Nephron progenitor cell (in vitro differentiated cells): ENCODE measurements at regions not wholly inside any gene's neighbourhood (a gene's known extent, or its start where the extent isn't known, plus 50 kb on each side); places are given as distances from the start of the nearest gene placed in this dataset.
"Not testable (repeated sequence)": the region's sequence is repeated elsewhere in the genome, so short reads cannot be mapped to it uniquely, and the experiment has no call there.

Source experiments
- DNase-seq: peaks from one replicate; pipeline ENCODE4 v3.0.0; 2021
- H3K27ac Mint-ChIP-seq: 2 replicates; pipeline ENCODE4 v1.8.0; 2021; ENCODE audit warnings: mild to moderate bottlenecking, moderate library complexity, mixed read lengths
- H3K27me3 Mint-ChIP-seq: 2 replicates; pipeline ENCODE4 v1.8.0; 2021; ENCODE audit warnings: mild to moderate bottlenecking, low read depth, mixed read lengths; ENCODE audit not compliant: poor library complexity
- H3K36me3 Mint-ChIP-seq: 2 replicates; pipeline ENCODE4 v1.8.0; 2021; ENCODE audit warnings: low read depth, mixed read lengths
- H3K4me1 Mint-ChIP-seq: 2 replicates; pipeline ENCODE4 v1.8.0; 2021; ENCODE audit warnings: mixed read lengths
- H3K4me3 Mint-ChIP-seq: 2 replicates; pipeline ENCODE4 v1.8.0; 2021; ENCODE audit warnings: mild to moderate bottlenecking, moderate library complexity, mixed read lengths
- H3K9me3 Mint-ChIP-seq: 2 replicates; pipeline ENCODE4 v1.8.0; 2021; ENCODE audit warnings: mild to moderate bottlenecking, moderate library complexity, mixed read lengths
- TF ChIP-seq, protein P1 (sequence below): fragments of 200-600 bp; sonication (generic); IDR thresholded peaks from 2 replicates; pipeline ENCODE4 v1.5.0; 2021; ENCODE audit warnings: antibody characterized with exemption

DNA sequence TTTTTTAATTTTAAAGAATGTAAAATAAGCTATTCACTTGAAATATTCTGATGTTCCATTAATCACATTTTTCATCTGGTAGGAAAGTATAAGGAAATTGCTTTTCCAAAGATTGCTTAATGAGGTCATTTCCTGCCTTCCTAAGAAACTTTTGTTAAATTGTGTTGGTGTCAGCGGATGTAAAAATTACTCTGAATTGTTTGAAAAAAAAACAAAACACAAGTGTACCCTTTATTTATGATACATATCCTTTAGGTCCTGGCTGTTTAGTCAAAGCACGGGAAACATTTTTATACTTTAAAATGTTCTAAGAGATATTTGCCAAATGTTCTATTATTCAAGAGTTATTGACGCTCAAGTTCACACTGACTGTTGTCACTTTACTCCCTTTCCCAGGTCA is 1357.4 kb upstream of the GOT2 start:
- H3K27me3 Mint-ChIP-seq, result no peaks in the 10 kb centered on the region
- H3K9me3 Mint-ChIP-seq, result peaks cover 12% of the 10 kb centered on the region
- H3K4me3 Mint-ChIP-seq, result no peak overlapping the region

DNA sequence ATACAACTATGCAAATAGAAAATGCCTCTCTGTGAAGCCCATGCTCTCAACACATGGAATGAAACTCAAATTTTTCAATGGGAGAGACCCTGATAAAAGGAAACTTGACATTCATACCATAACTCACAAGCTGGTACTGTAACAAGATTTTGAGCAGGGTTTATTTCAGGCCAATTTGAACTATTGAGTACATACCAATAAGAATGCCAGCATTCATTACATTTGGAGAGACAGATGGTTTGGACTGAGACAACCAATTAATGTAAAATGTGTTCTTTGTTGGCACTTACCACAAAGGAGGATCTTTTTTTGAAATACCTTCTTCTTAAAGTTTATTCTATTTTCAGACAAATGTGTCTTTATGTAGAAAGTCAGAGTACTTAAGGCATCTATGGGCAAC is 1357.0 kb upstream of the GOT2 start:
- no peak overlapping the region for H3K27ac Mint-ChIP-seq
- peaks cover 15% of the 10 kb centered on the region for H3K9me3 Mint-ChIP-seq
- H3K4me1 Mint-ChIP-seq, result no peaks in the 10 kb centered on the region
- no peak for DNase-seq
- no peaks in the 10 kb centered on the region for H3K27me3 Mint-ChIP-seq
- no peaks in the 10 kb centered on the region for H3K36me3 Mint-ChIP-seq
- no peak overlapping the region for H3K4me3 Mint-ChIP-seq
- TF ChIP-seq, protein P1, sequence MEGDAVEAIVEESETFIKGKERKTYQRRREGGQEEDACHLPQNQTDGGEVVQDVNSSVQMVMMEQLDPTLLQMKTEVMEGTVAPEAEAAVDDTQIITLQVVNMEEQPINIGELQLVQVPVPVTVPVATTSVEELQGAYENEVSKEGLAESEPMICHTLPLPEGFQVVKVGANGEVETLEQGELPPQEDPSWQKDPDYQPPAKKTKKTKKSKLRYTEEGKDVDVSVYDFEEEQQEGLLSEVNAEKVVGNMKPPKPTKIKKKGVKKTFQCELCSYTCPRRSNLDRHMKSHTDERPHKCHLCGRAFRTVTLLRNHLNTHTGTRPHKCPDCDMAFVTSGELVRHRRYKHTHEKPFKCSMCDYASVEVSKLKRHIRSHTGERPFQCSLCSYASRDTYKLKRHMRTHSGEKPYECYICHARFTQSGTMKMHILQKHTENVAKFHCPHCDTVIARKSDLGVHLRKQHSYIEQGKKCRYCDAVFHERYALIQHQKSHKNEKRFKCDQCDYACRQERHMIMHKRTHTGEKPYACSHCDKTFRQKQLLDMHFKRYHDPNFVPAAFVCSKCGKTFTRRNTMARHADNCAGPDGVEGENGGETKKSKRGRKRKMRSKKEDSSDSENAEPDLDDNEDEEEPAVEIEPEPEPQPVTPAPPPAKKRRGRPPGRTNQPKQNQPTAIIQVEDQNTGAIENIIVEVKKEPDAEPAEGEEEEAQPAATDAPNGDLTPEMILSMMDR, result no peak

More for the DNA sequence above, 1357.4 kb upstream of the GOT2 start:
- no peaks in the 10 kb centered on the region for H3K36me3 Mint-ChIP-seq
- H3K27ac Mint-ChIP-seq, result no peak overlapping the region
- no peak for DNase-seq
- H3K4me1 Mint-ChIP-seq, result no peaks in the 10 kb centered on the region
- TF ChIP-seq, protein P1, result no peak

DNA sequence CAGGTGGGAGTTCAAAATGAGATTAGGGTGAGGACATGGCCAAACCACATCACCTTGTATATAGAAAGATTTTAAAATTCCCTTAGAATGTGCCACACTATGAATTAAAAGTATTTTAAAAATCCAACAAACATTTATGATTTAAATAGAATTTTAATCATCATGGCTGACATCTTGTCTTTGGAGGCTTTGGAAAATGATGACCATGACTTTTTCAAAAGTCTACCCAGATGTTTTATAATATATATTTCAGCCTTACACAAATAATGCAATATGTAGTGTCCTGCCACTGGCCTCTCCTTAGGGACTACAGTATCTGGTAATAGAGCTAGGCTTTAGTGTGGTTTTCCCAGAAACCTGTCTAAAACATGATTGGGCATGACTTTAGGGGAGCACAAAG is 1353.4 kb upstream of the GOT2 start:
- Mint-ChIP-seq H3K27ac (no peak overlapping the region), H3K4me1 (no peaks in the 10 kb centered on the region), H3K36me3 (no peaks in the 10 kb centered on the region), H3K4me3 (no peak overlapping the region), H3K27me3 (peaks cover 3% of the 10 kb centered on the region), H3K9me3 (peaks cover 23% of the 10 kb centered on the region)
- DNase-seq, result no peak
- TF ChIP-seq, protein P1, result no peak

DNA sequence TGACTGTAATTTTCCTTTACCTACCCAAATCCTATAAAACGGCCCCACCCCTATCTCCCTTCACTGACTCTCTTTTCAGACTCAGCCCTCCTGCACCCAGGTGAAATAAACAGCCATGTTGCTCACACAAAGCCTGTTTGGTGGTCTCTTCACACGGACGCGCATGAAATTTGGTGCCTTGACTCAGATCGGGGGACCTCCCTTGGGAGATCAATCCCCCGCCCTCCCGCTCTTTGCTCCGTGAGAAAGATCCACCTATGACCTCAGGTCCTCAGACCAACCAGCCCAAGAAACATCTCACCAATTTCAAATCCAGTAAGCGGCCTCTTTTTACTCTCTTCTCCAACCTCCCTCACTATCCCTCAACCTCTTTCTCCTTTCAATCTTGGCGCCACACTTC is 1344.7 kb upstream of the GOT2 start:
- not testable (repeated sequence) for H3K4me1 Mint-ChIP-seq, H3K4me3 Mint-ChIP-seq, H3K9me3 Mint-ChIP-seq, H3K36me3 Mint-ChIP-seq, H3K27me3 Mint-ChIP-seq, DNase-seq
- peak overlapping the region; percentile 29 for H3K27ac Mint-ChIP-seq

DNA sequence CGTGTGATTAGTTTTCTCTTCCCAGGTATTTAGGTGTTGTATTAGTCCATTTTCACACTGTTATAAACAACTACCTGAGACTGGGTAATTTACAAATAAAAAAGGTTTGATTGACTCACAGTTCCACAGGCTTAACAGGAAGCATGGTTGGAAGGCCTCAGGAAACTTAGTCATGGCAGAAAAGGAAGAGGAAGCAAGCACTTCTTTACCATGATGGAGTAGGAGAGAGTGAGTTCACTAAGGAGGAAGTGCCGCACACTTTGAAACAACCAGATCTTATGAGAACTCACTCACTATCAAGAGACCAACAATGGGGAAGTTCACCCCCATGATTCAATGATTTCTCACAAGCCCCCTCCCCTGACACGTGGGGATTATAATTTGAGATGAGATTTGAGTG is 1343.7 kb upstream of the GOT2 start:
- Mint-ChIP-seq H3K27me3 (no peaks in the 10 kb centered on the region), H3K4me3 (no peak overlapping the region), H3K9me3 (no peaks in the 10 kb centered on the region), H3K27ac (no peak overlapping the region), H3K36me3 (no peaks in the 10 kb centered on the region), H3K4me1 (no peaks in the 10 kb centered on the region)
- DNase-seq, result no peak
- TF ChIP-seq, protein P1, result no peak

DNA sequence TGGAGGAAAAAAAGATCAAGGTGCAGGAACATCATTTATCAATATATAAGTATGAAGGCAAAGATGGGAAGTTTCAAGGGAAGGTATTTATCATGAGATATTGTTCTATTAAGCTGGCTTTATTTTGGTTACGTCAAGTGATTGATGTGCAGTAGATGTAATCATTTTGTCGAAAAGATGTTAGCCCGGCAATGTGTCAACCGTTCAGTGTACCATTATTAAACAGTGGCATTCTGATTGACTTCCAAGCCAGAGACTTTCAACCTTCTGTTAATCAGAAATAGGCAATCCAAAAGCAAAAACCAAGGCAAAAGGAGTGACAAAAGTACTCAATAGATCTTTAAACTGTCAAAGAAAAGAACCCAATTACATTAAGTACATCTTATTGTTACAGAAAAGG is 1340.3 kb upstream of the GOT2 start:
- no peak overlapping the region for H3K27ac Mint-ChIP-seq
- H3K9me3 Mint-ChIP-seq, result no peaks in the 10 kb centered on the region
- no peaks in the 10 kb centered on the region for H3K36me3 Mint-ChIP-seq
- no peaks in the 10 kb centered on the region for H3K27me3 Mint-ChIP-seq
- TF ChIP-seq, protein P1, result no peak
- no peak for DNase-seq
- H3K4me1 Mint-ChIP-seq, result no peaks in the 10 kb centered on the region
- no peak overlapping the region for H3K4me3 Mint-ChIP-seq

DNA sequence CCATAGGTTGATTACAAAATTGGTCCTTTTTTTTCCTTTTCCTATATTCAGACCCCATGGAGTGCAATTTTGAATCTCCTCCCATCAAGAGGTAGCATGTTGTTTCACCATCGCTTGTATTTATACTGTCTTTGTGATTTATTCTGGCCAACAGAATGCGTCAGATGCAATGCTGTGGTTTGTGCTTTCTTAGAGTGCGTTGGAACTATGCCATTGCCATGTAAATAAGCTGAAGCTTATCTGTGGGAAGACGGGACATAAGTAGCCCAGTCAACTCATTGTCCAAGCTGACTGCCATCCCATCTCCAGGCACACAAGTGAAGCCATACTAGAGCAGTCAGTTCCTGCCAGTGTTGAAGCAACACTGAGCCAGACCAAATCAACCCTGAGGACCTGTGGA is 1339.3 kb upstream of the GOT2 start:
- Mint-ChIP-seq H3K4me1 (no peaks in the 10 kb centered on the region), H3K27me3 (peaks cover 3% of the 10 kb centered on the region), H3K36me3 (no peaks in the 10 kb centered on the region), H3K4me3 (no peak overlapping the region), H3K9me3 (no peaks in the 10 kb centered on the region), H3K27ac (no peak overlapping the region)
- TF ChIP-seq, protein P1, result no peak
- DNase-seq, result no peak
